ENCODE measurements at regions not wholly inside any gene's neighbourhood (a gene's known extent, or its start where the extent isn't known, plus 50 kb on each side); places are given as distances from the start of the nearest gene placed in this dataset.

DNA sequence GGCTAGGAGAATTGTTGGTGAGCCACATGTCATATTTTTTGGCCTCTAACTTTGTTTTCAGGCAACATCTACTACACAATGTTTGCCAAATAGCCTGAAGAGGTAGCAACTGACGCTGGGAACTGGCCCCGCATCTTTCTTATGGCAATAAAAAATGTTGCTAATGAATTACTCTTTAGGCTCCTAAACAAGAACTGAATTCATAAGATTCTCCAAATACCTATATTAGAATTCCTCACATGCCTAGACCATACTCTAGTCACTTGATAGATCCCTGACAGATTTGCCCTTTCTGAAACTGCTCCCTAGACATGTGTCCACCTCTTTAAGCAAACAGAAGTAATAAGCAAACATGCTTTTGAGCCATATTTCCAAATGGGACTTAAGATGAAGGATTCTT lies 209.0 kb upstream of the ATXN7L3B start:
- Histone ChIP-seq H3K4me1 (ENCODE audit: control insufficient read depth, low read length) (no peaks in the 10 kb centered on the region), H3F3A (ENCODE audit: control insufficient read depth, insufficient read depth) (no peaks in the 10 kb centered on the region), H4K20me1 (ENCODE audit: control insufficient read depth, insufficient read depth, low read depth, low read length) (no peaks in the 10 kb centered on the region), H3K4me2 (ENCODE audit: low read length) (no peak overlapping the region), H3K9me2 (replicated peaks; ENCODE audit: control insufficient read depth, low read length) (no peaks in the 10 kb centered on the region), H3K27me3 (ENCODE audit: control insufficient read depth, low read length) (no peaks in the 10 kb centered on the region), H3K36me3 (ENCODE audit: control insufficient read depth, low read length) (no peaks in the 10 kb centered on the region), H3K9me3 (ENCODE audit: control insufficient read depth, insufficient read depth, low read length) (no peaks in the 10 kb centered on the region), H3K4me3 (ENCODE audit: low read length) (no peak overlapping the region), H3K79me2 (ENCODE audit: control insufficient read depth, low read length) (no peaks in the 10 kb centered on the region), H3K27ac (ENCODE audit: low read depth, low read length) (no peak overlapping the region)
- TF ChIP-seq CTCF (IDR thresholded peaks at IDR 0.05; ENCODE audit: low read depth, low read length, poor library complexity, severe bottlenecking) (no peak), EZH2phosphoT487 (IDR thresholded peaks at IDR 0.05; ENCODE audit: borderline replicate concordance, low read length) (no peak)

DNA sequence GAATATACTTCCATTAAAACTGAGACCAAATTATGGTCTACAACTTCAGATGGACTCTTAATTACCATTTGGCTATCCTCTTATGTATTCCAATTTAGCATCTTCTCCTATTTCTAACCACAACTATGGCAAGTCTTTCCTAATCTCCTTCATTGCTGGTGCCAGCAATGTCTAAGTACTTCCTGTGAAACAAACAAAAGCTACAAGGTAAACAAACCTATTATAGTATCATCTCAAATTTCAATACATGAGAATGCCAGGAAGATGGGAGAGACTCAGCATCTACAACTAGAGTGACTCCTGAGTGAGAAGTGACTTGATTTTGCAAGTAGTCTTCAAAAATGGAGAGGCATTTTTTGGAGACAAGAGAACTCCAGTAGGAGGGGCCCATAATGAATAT lies 202.9 kb upstream of the ATXN7L3B start:
- Histone ChIP-seq H3K9me2 (replicated peaks; ENCODE audit: control insufficient read depth, low read length) (no peaks in the 10 kb centered on the region), H3K4me3 (ENCODE audit: low read length) (no peak overlapping the region), H3K4me1 (ENCODE audit: control insufficient read depth, low read length) (no peaks in the 10 kb centered on the region), H3K27me3 (ENCODE audit: control insufficient read depth, low read length) (no peaks in the 10 kb centered on the region), H3F3A (ENCODE audit: control insufficient read depth, insufficient read depth) (no peaks in the 10 kb centered on the region), H3K9me3 (ENCODE audit: control insufficient read depth, insufficient read depth, low read length) (no peaks in the 10 kb centered on the region), H4K20me1 (ENCODE audit: control insufficient read depth, insufficient read depth, low read depth, low read length) (no peaks in the 10 kb centered on the region), H3K4me2 (ENCODE audit: low read length) (no peak overlapping the region), H3K36me3 (ENCODE audit: control insufficient read depth, low read length) (no peaks in the 10 kb centered on the region), H3K79me2 (ENCODE audit: control insufficient read depth, low read length) (no peaks in the 10 kb centered on the region), H3K27ac (ENCODE audit: low read depth, low read length) (no peak overlapping the region)
- TF ChIP-seq CTCF (IDR thresholded peaks at IDR 0.05; ENCODE audit: low read depth, low read length, poor library complexity, severe bottlenecking) (no peak), EZH2phosphoT487 (IDR thresholded peaks at IDR 0.05; ENCODE audit: borderline replicate concordance, low read length) (no peak)

DNA sequence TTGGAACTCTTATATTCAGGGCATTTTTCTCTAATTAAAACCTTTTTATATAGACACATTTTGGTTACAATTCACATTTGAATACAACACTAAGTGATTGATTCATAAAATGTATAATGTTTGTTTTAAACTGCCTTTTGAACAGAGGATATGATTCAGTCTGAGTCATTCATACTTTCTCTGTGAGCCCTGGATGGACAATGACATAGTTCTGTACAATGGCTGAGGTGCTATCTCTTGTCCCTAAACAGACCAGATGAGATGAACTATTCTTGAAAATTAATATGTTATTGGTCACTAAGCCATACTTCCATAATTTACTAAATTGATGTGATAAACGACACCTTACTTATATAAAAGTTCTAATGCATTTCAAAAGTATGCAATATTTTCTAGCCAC lies 199.7 kb upstream of the ATXN7L3B start:
- H3K27me3 ChIP-seq (ENCODE audit: control insufficient read depth, low read length) = no peaks in the 10 kb centered on the region
- no peaks in the 10 kb centered on the region for H3F3A ChIP-seq (ENCODE audit: control insufficient read depth, insufficient read depth)
- no peaks in the 10 kb centered on the region for H3K4me1 ChIP-seq (ENCODE audit: control insufficient read depth, low read length)
- TF ChIP-seq EZH2phosphoT487 (IDR thresholded peaks at IDR 0.05; ENCODE audit: borderline replicate concordance, low read length) (no peak), CTCF (IDR thresholded peaks at IDR 0.05; ENCODE audit: low read depth, low read length, poor library complexity, severe bottlenecking) (no peak)
- no peaks in the 10 kb centered on the region for H3K9me2 ChIP-seq (replicated peaks; ENCODE audit: control insufficient read depth, low read length)
- no peaks in the 10 kb centered on the region for H4K20me1 ChIP-seq (ENCODE audit: control insufficient read depth, insufficient read depth, low read depth, low read length)
- H3K79me2 ChIP-seq (ENCODE audit: control insufficient read depth, low read length) = no peaks in the 10 kb centered on the region
- H3K4me3 ChIP-seq (ENCODE audit: low read length) = no peak overlapping the region
- H3K9me3 ChIP-seq (ENCODE audit: control insufficient read depth, insufficient read depth, low read length) = no peaks in the 10 kb centered on the region
- no peak overlapping the region for H3K4me2 ChIP-seq (ENCODE audit: low read length)
- no peaks in the 10 kb centered on the region for H3K36me3 ChIP-seq (ENCODE audit: control insufficient read depth, low read length)
- H3K27ac ChIP-seq (ENCODE audit: low read depth, low read length) = no peak overlapping the region

GRCh38 chr12:74339211-74339610 lies 198.4 kb upstream of the ATXN7L3B start:
- Histone ChIP-seq H3K9me2 (replicated peaks; ENCODE audit: control insufficient read depth, low read length) (no peaks in the 10 kb centered on the region), H3K79me2 (ENCODE audit: control insufficient read depth, low read length) (no peaks in the 10 kb centered on the region), H3K4me2 (ENCODE audit: low read length) (no peak overlapping the region), H3K4me1 (ENCODE audit: control insufficient read depth, low read length) (no peaks in the 10 kb centered on the region), H3K36me3 (ENCODE audit: control insufficient read depth, low read length) (no peaks in the 10 kb centered on the region), H3K9me3 (ENCODE audit: control insufficient read depth, insufficient read depth, low read length) (no peaks in the 10 kb centered on the region), H3K27me3 (ENCODE audit: control insufficient read depth, low read length) (no peaks in the 10 kb centered on the region), H3K4me3 (ENCODE audit: low read length) (no peak overlapping the region), H3F3A (ENCODE audit: control insufficient read depth, insufficient read depth) (no peaks in the 10 kb centered on the region), H3K27ac (ENCODE audit: low read depth, low read length) (no peak overlapping the region), H4K20me1 (ENCODE audit: control insufficient read depth, insufficient read depth, low read depth, low read length) (no peaks in the 10 kb centered on the region)
- TF ChIP-seq CTCF (IDR thresholded peaks at IDR 0.05; ENCODE audit: low read depth, low read length, poor library complexity, severe bottlenecking) = no peak
- no peak for TF ChIP-seq EZH2phosphoT487 (IDR thresholded peaks at IDR 0.05; ENCODE audit: borderline replicate concordance, low read length)

Data from DOHH2 (cell line).